ENCODE measurements at regions not wholly inside any gene's neighbourhood (a gene's known extent, or its start where the extent isn't known, plus 50 kb on each side); places are given as distances from the start of the nearest gene placed in this dataset.

GRCh38 chr18:40855661-40856060 lies 1099.4 kb upstream of the PIK3C3 start:
- Histone ChIP-seq H3K4me3 (no peak overlapping the region), H3K36me3 (no peaks in the 10 kb centered on the region), H3K9me3 (no peaks in the 10 kb centered on the region), H3K27ac (no peak overlapping the region), H3K27me3 (ENCODE audit: low read depth) (no peaks in the 10 kb centered on the region), H3K4me1 (no peaks in the 10 kb centered on the region)
- ATAC-seq, result no peak
- intact Hi-C loops (cut with DNase I), result no loop called here
- DNase-seq, result no peak
- no peak for TF ChIP-seq CTCF (IDR thresholded peaks at IDR 0.05)

- ATAC-seq (no peak), DNase-seq (no peak)
- intact Hi-C loops (cut with DNase I), result no loop called here
- H3K9me3 ChIP-seq, result no peaks in the 10 kb centered on the region
- no peaks in the 10 kb centered on the region for H3K27me3 ChIP-seq (ENCODE audit: low read depth)
- no peak for TF ChIP-seq CTCF (IDR thresholded peaks at IDR 0.05)
- H3K36me3 ChIP-seq, result no peaks in the 10 kb centered on the region
- no peaks in the 10 kb centered on the region for H3K4me1 ChIP-seq
- no peak overlapping the region for H3K27ac ChIP-seq
- no peak overlapping the region for H3K4me3 ChIP-seq
Measured at GRCh38 chr18:40852406-40852805, 1102.6 kb upstream of the PIK3C3 start.

- Histone ChIP-seq H3K36me3 (no peaks in the 10 kb centered on the region), H3K4me3 (no peak overlapping the region), H3K9me3 (no peaks in the 10 kb centered on the region), H3K4me1 (no peaks in the 10 kb centered on the region), H3K27ac (no peak overlapping the region), H3K27me3 (ENCODE audit: low read depth) (no peaks in the 10 kb centered on the region)
- intact Hi-C loops (cut with DNase I), result no loop called here
- ATAC-seq (peak; percentile 82 to 93), DNase-seq (no peak)
- no peak for TF ChIP-seq CTCF (IDR thresholded peaks at IDR 0.05)
Measured at GRCh38 chr18:40851014-40851429, 1104.0 kb upstream of the PIK3C3 start.

- Histone ChIP-seq H3K27me3 (ENCODE audit: low read depth) (no peaks in the 10 kb centered on the region), H3K9me3 (no peaks in the 10 kb centered on the region), H3K36me3 (no peaks in the 10 kb centered on the region), H3K27ac (no peak overlapping the region), H3K4me3 (no peak overlapping the region), H3K4me1 (no peaks in the 10 kb centered on the region)
- intact Hi-C loops (cut with DNase I), result no loop called here
- DNase-seq (no peak), ATAC-seq (no peak)
- no peak for TF ChIP-seq CTCF (IDR thresholded peaks at IDR 0.05)
Measured at GRCh38 chr18:40849886-40850285, 1105.1 kb upstream of the PIK3C3 start.

- H3K9me3 ChIP-seq, result no peaks in the 10 kb centered on the region
- ATAC-seq (no peak), DNase-seq (no peak)
- H3K36me3 ChIP-seq, result no peaks in the 10 kb centered on the region
- H3K27me3 ChIP-seq (ENCODE audit: low read depth), result no peaks in the 10 kb centered on the region
- H3K4me1 ChIP-seq, result no peaks in the 10 kb centered on the region
- intact Hi-C loops (cut with DNase I), result no loop called here
- no peak for TF ChIP-seq CTCF (IDR thresholded peaks at IDR 0.05)
- no peak overlapping the region for H3K4me3 ChIP-seq
- H3K27ac ChIP-seq, result no peak overlapping the region
Measured at GRCh38 chr18:40841467-40841866, 1113.6 kb upstream of the PIK3C3 start.

- H3K4me3 ChIP-seq, result no peak overlapping the region
- no peak for TF ChIP-seq CTCF (IDR thresholded peaks at IDR 0.05)
- no peak for DNase-seq
- H3K9me3 ChIP-seq, result no peaks in the 10 kb centered on the region
- no peak overlapping the region for H3K27ac ChIP-seq
- ATAC-seq, result no peak
- intact Hi-C loops (cut with DNase I), result no loop called here
- H3K27me3 ChIP-seq (ENCODE audit: low read depth), result no peaks in the 10 kb centered on the region
- no peaks in the 10 kb centered on the region for H3K4me1 ChIP-seq
- no peaks in the 10 kb centered on the region for H3K36me3 ChIP-seq
Measured at GRCh38 chr18:40841063-40841462, 1114.0 kb upstream of the PIK3C3 start.
